Posterior cingulate gyrus (tissue), 11 donors: ENCODE measurements at regions not wholly inside any gene's neighbourhood (a gene's known extent, or its start where the extent isn't known, plus 50 kb on each side); places are given as distances from the start of the nearest gene placed in this dataset.
"Not testable (repeated sequence)": the region's sequence is repeated elsewhere in the genome, so short reads cannot be mapped to it uniquely, and the experiment has no call there.

Experiments used
- DNase-seq, 10 donors: peaks; one replicate each; pipeline versions ENCODE4 v3.0.0 to v3.0.0-alpha.2; 2020 to 2021; ENCODE audit warnings: mixed read lengths in 3 of 10
- intact Hi-C: fragments of 100-400 bp; cut with DNase I; formaldehyde crosslinking; loops from one replicate; pipeline ENCODE4 v1.15.1; 2023

DNA sequence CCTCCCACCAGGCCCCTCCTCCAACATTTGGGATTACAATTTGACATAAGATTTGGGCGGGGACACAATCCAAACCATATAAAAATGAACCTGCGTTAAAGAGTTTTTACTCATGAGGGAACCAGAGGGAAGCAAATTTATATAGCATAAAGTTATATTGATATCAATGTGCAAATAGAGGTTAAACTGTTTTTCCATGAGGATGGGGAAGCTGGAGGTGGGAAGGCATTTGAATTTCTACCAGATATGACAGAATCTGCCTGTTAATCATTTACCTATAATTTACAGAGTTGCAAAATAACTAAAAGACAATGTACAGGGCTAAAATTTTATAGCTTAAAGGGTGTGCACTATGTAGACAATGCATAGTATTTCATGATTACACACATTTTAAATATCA lies 322.0 kb upstream of the FKBP1C start:
- intact Hi-C loops = no loop called here

DNA sequence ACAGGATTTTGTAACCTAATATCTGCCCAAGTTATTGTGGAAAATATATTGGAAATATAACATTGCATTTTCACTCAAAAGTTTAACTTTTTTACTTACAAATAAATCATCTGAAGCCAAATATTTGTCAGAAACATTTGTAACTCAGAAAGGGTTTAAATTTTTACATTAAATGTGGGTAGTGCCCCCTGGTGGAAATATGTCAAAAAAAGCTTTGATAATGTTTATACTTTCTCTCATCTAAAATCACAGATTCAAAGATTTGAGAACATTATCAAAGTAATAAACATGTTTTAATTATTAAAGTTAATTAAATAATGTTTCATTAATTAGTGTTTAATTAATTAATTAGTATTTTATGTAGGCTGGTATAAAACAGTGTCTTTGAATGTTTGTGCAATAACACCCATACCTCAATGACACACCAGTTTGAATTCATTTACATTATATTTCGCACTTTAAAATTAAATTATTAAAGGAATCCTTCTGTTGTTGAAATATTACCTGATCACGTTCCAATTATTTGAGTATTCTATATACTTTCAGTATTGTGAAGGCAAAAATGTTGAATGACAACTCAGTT lies 320.1 kb upstream of the FKBP1C start:
- no peak for DNase-seq
- intact Hi-C loops = loop anchor here (10.0 kb wide), 1 partner anchor 1086 kb away; no protein-coding TSS in a partner anchor

More for the DNA sequence above, 322.0 kb upstream of the FKBP1C start:
- no peak for DNase-seq

DNA sequence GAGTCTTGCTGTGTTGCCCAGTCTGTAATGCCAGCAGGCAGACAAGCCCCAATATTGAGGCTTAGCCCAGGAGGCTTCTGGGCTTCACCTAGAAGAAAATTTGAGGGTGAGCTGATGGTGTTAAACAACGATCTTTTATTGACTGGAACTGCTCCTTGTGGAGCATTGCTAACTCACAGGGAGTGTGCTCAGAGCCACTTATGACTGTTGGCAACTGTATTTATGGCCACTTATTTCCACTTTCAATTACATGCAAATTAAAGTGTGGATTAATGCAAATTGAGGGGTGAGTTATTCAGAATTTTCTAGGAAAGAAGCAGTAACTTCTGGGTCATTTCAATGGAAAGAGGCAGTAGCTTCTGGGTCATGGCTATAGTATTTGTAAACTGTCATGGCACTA lies 317.2 kb upstream of the FKBP1C start:
- DNase-seq = no peak
- intact Hi-C loops = loop anchor here (10.0 kb wide), 1 partner anchor 1089 kb away; no protein-coding TSS in a partner anchor

DNA sequence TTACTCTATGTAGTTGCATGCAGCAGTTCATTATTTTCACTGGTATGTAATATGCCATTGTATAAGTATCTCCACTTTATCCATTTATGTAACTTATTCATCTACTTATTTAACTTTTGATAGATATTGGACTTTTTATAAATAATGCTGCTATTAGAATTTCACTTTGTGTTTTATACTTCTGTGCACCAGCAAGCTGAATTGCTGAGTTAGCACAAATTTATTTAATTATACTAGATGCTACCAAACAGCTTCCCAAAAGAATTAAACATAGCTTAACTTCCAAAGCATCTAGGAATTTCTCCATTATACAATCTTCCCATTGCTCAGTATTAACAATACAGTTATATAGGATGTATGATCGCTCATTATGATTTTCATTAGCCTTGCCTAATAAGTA lies 308.0 kb upstream of the FKBP1C start:
- intact Hi-C loops = no loop called here

GRCh38 chr6:62904687-62905086 lies 306.6 kb upstream of the FKBP1C start:
- peak in 1 of 10 donors; percentile 40 for DNase-seq
- intact Hi-C loops = no loop called here

More for the DNA sequence above, 308.0 kb upstream of the FKBP1C start:
- no peak for DNase-seq

DNA sequence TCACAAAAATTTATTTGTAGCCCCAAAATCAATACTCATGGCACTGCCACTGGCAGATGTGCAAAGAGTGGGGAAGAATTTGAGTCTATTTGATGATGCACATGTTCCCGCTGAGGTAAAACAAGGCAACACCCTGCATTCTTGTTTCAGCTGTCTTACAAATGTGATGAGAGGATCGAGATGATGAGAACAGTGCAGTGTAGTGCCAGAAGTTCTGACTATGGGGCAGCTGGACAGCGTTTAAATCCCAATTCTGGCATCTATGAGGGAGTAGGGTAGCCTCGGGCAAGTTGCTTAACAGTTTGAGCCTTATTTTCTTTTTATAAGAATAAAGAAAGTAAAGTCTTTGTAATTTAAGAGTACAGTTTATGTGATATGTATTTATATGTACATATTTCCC lies 296.7 kb upstream of the FKBP1C start:
- DNase-seq = no peak
- intact Hi-C loops = no loop called here

GRCh38 chr6:62923728-62924127 lies 287.5 kb upstream of the FKBP1C start:
- intact Hi-C loops = no loop called here

GRCh38 chr6:62940848-62941247 lies 270.4 kb upstream of the FKBP1C start:
- intact Hi-C loops = no loop called here
- DNase-seq = no peak

More at GRCh38 chr6:62923728-62924127, 287.5 kb upstream of the FKBP1C start:
- no peak for DNase-seq

DNA sequence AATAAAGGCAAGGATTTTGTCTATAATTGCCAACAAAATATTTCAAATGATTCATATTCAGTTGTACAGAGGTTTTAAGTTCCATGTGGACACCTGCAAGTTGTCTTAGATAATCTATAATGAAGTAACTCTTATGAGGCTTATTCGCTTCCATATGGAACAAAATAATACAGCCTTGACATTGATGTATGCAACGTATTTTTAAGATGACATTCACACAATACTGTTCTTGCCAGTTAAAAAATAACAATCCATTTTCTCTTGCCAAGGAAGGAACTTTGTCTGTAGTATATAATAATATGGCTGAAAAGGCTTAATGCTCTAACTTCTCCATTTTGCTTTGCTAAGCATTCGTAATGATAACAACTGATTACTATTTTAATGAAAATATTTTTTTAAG lies 269.3 kb upstream of the FKBP1C start:
- intact Hi-C loops = no loop called here

DNA sequence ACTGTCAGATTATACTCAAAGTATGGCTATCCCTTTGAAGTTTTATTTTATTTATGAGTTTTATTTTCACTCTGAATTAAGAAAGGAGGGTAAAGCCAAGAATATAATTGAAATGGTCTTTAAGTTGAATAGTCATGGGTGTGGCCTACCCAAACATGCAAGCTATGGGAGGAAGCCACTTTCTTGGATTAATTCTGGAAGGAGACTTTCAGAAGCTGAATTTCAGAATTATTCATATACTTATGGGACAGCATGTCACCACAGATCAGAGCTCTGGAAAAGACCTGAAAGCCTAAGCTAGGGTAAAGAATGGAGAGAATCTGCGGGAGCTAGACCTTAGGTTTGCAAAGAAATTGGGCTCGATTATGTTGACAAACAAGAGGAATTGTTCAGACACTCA lies 242.4 kb upstream of the FKBP1C start:
- no peak for DNase-seq
- intact Hi-C loops = no loop called here

More for the DNA sequence above, 269.3 kb upstream of the FKBP1C start:
- no peak for DNase-seq

DNA sequence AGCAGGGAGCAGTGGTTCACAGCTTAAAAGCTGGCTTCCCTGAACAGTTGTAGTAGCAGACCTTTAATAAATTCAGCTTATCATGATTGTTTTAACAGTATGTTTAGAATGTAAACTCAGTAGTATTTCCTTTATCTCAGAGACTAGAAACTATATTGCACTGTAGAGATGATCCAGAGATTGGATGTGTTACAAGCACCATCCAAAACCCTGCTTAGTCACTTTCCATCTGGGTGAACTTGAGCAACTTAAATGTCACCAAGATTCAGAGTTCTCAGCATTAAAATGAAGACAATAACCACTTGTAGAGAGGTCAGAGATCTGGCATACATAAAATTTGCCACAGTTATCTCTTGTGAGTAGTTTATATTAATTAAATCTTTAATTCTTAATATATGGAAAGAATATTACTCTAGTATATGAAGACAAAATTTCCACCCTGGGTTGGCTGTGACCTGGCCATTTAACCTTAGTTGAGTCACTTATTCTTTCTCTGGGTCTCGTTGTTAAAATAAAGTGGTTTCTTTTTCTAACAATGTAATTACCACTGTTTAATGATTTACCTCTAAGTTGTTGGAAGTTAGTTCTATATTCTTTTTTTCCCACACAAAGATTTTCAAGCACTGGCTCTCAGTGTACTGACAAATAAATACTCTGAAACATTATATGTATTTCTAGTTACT lies 239.2 kb upstream of the FKBP1C start:
- DNase-seq = no peak
- intact Hi-C loops = no loop called here

DNA sequence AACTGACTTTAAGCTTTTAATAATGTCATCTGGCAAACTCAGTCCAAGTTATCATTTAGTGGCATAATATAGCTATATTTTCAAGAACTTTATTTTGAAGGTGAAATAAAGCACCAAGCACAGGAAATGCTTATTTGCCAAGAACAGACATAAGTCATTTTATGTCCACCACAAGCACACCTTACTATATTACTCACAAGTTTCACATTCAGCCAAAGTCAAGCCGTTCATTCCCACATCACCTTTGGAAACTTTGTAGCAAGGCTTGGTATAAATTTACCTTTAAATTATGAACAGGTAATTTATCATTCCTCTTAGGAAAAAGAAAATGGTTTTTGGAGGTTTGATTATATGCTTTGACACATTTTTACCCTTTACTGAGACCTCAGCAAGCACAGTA lies 236.8 kb upstream of the FKBP1C start:
- intact Hi-C loops = no loop called here
- no peak for DNase-seq

DNA sequence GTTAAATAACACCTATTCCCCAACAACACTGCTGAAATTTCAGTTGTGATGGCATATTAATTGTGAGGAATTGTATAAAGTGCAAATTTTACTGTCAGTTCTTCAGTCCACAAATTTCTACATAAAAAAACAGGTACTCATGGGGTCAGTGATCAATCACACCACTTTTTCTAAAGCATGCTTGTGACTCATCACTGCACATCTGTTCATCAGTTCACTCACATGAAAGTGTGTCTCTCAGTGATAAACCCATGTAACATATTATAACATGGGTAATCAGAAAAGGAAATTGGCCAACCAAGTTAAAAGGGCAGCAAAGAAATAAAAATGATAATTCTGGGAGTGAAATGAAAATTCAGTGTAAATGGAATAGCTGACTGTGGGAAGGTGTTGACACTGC lies 234.7 kb upstream of the FKBP1C start:
- no peak for DNase-seq
- intact Hi-C loops = no loop called here

GRCh38 chr6:62978920-62979319 lies 232.3 kb upstream of the FKBP1C start:
- no peak for DNase-seq
- intact Hi-C loops = no loop called here

GRCh38 chr6:62980093-62980492 lies 231.2 kb upstream of the FKBP1C start:
- no peak for DNase-seq
- intact Hi-C loops = no loop called here

DNA sequence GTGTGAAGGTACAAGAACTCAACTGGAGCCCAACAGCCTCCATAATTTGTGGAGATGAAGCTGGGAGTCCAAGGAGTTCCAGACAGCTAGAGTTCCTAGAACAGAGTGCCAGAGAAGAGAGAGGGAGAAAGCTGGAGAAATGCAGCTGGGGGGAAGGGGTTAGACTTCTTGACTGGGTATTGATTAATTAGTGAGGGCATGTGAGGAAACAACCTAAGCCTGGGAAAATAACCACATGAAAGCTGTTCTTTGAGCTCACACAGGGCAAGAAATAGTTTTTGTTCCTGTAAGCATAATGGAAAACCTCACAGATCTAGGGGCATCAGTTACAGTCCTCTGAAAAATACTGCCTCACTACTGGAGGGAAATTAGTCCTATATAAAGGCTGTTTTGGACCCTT lies 230.5 kb upstream of the FKBP1C start:
- DNase-seq = no peak
- intact Hi-C loops = no loop called here

DNA sequence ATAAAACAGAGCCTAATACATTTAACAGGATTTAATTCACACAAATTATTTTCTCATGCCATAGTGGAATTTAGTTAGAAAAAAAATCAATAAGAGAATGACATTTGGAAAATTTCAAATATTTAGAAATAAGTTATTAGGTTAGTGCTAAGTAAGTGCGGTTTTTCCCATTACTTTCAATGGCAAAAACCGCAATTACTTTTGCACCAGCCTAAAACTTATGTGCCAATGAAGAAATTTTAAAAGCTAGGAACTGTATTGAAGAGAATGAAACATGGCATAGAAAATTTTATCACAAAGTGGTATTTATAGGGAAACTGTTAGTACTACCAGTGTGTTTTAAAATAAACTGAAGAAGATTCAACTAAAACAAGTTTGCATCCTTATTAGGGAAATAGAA lies 228.3 kb upstream of the FKBP1C start:
- no peak for DNase-seq
- intact Hi-C loops = no loop called here

DNA sequence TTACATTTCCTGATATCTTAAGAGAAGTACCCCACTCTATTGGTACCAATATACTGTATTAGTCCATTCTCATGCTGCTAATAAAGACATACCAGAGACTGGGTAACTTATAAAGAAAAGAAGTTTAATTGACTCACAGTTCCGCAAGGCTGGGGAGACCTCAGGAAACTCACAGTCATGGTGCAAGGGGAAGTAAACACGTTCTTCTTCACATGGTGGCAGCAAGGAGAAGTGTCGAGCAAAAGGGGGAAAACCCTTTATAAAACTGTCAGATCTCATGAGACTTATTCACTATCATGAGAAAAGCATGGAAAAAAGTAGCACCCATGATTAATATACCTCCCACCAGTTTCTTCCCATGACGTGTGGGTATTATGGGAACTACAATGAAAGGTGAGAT lies 219.6 kb upstream of the FKBP1C start:
- intact Hi-C loops, DNase-seq: not testable (repeated sequence)

DNA sequence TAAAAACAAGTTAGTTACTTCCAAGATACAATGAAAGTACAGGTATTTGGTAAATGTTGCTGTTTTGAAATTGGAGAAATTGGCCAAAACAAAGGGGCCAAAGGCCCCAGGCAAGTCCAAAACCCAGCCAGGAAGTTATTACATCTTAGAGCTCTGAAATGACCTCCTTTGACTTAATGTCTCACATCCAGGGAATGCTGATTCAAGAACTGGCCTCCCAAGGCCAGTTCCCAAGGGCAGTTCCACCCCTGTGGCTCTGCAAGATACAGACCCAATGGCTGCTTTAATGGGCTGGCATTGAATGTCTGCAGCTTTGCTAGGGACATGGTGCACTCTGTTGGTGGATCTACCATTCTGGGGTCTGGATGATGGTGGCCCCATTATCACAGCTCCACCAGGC lies 217.3 kb upstream of the FKBP1C start:
- intact Hi-C loops = no loop called here
- DNase-seq = no peak

GRCh38 chr6:62998022-62998421 lies 213.2 kb upstream of the FKBP1C start:
- intact Hi-C loops = no loop called here
- DNase-seq = no peak

DNA sequence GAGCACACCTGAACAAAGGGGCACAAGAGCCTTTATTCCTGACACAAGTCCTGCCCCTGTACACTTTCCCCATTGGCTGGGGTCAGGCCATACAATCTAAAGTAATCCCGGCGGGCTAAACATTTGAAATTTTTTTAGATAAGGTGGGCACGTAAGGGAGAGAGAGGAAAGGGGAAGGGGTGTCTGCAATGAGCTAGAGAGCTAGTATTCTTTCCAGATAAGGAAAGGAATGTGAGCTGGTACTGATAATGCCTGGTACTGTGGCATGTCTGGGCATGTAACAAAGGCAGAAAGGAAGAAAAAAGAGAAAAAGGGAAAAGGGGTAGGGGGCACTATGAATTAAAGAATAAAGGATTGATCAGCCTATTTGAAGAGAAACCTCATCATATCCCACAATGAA lies 212.0 kb upstream of the FKBP1C start:
- DNase-seq, intact Hi-C loops: not testable (repeated sequence)

DNA sequence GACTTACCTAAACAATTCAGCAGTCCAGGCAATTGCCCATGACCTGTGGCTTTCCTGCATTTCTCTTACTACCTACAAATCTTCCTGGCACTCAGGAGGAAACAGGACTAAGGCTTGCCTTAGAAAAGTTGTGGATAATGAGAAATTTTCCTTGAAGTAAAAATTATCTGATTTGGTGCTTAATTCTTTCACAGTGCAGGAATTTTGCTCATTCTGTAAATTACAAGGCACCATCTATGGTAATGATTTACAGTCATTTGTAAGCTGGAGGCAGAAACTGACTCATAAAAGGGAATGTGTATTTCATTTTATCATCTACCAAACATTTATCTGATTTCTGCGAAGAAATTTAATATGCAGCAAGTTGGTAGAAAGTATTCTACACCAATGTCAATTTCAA lies 211.5 kb upstream of the FKBP1C start:
- intact Hi-C loops = no loop called here
- DNase-seq = no peak
